CD4-positive, alpha-beta T cell treated with Interleukin-15 for 4 hours (primary cell): ENCODE measurements at regions not wholly inside any gene's neighbourhood (a gene's known extent, or its start where the extent isn't known, plus 50 kb on each side); places are given as distances from the start of the nearest gene placed in this dataset.

ENCODE experiments used
- DNase-seq: peaks from one replicate; pipeline ENCODE4 v3.0.0-alpha.2; 2020; ENCODE audit warnings: low spot score

DNA sequence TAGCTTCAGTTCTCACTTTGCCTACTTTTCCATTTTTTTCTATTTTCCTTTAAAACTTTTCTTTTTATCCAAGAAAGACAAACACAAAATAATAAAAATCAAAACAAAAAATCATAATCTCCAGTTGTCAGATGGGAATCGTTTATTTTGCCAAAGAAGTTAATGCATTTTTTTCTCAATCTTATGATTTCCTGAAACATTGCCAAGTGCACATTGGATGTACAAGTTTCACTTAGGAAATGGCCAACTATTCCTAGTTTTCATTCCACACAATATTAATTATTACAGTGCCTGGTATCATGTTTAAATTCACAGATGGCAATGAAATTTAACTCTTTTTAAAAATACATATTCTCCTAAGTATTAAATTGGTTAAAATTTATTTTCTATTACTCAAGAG lies 1050.5 kb downstream of the TTLL7 start:
- no peak for DNase-seq

GRCh38 chr1:82947278-82947677 lies 1051.7 kb downstream of the TTLL7 start:
- DNase-seq, result no peak

DNA sequence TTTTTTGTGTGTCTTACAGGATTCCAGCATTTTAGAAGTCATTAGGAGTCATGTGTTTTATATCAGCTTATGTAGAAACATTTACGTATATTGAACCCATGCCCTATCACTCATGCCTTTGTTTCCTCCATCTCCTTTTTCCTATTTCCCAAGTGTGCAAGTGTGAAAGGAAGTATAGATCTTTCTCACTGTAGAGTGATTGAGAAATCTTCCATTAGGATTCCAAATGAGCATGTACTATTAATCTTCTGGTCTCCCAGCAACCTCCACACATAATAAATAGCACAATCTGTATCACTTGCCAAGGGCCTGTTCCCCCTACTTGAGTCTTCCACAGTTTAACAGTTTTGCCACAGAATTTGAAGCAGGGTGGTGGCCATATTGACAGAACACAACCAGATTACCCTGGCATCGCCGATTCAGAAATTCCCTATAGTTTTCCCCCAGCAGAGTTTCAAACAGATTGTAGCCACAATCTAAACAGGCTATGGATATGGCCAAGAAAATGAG lies 1052.8 kb downstream of the TTLL7 start:
- DNase-seq, result no peak

GRCh38 chr1:82944822-82945221 lies 1054.1 kb downstream of the TTLL7 start:
- DNase-seq, result no peak

DNA sequence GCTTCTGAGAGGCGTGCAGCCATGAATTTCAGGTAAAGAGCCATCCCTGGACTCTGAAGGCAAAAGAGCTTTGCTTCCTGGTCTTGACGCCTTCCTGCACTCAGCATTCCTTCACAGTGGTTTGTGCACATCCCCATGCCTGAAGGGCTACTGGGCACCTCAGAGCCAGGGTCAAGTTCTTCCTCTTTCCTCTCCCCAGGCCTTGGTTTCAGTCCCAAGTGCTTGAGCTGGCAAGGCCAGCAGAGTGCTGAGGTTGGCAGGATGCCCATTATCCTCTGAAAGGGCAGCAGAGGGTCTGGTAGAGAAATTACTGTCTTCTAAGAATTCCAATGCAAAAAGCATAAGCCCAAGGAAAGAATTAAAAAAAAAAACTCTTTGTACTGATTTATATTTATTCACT lies 1064.9 kb downstream of the TTLL7 start:
- no peak for DNase-seq

GRCh38 chr1:82932727-82933126 lies 1066.2 kb downstream of the TTLL7 start:
- DNase-seq, result no peak

GRCh38 chr1:82932207-82932606 lies 1066.7 kb downstream of the TTLL7 start:
- no peak for DNase-seq

DNA sequence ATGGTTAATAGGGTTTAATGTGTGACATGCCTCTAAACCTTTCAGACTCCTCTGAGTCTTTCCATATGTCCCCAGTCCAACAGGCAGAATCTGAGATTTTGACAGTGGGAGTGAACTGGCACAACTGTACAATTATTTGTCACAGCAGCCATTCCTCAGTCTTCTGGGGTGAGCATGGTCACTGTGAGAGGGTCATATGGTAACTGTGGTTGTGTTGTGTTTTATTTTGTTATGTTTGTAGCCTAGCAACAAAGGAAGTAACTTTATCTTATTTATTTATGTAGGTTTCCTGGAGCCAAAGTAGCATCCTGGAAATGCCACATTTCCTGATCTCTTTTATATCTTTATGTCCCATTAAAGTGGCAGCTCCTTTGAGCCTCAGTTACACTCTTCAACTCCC lies 1067.9 kb downstream of the TTLL7 start:
- DNase-seq, result no peak

DNA sequence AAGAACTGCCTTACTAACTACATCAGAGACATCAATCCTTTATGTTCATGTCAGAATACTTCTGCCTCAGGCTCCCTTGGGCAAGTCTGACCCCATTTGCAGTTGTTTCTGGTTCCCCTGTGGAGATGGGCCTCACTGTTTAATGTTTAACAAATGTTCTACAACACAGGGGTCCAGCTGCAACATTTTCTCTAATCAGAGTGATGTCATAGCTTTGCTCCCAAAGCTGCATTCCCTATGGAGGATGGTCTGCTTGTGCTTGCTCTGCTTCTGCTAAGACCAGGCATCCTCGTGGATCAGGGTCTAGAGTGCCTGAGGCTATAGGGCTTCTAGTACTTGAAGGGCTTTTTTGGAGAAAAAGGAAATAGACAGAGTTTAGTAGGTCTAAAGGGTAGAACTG lies 1071.2 kb downstream of the TTLL7 start:
- no peak for DNase-seq

- no peak for DNase-seq
Observed at GRCh38 chr1:82924666-82925065, 1074.3 kb downstream of the TTLL7 start.

GRCh38 chr1:82923931-82924330 lies 1075.0 kb downstream of the TTLL7 start:
- DNase-seq, result no peak

GRCh38 chr1:82921759-82922158 lies 1077.2 kb downstream of the TTLL7 start:
- no peak for DNase-seq

DNA sequence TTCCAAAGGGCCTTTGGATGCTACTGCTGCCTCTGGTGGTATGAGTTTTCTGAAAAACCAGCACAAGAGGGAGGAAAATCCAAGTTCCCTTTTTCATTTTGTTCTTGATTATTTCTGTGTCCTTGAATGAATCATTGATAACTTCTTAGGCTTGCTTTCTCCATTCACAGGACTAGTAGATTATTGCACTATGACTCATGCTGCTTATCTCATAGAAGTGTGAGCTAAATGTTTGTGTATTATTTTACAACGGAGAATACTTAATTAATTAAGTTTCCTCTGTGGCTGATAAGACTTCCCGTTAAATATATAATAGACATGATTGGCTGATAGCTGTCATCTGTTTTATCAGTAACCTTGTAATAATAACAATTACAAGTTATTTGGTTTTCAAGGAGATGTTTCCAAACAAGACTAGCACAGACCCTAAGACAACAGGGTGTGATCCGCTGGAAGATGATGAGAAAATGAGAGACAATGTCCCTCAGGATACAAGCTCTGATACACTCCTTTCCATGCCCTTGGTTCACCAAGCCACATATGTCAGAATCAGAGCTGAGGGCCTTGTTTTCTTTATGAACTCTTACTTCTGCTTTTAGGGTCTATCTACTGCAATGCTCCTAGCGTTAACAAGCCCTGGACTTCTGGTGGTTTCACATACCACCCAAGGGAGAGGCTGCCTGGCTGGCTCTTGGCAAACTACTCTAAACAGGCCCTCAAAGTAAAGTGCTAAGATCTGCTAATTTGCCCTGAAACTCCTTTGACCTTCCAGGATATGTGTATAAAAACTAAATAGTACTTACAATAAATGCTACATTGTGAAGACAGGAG lies 1078.3 kb downstream of the TTLL7 start:
- no peak for DNase-seq

DNA sequence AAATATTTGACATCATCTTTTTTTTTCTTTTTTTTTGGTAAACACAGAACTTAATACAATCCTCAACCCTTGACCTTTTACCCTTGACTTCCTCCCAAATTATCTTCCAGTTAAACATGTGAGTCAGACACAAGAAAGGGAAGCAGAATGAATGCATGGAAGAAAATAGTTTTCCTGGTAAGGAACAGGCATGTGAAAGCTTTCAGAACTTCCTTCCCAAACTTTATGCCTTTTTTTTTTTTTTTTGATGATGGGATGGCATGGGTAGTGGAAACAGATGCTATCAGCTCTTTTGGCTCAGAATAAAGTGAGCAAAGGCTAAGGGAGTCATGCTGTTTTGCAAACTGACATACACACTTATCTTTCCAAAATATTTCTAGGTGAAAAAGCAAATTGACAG lies 1079.1 kb downstream of the TTLL7 start:
- no peak for DNase-seq

DNA sequence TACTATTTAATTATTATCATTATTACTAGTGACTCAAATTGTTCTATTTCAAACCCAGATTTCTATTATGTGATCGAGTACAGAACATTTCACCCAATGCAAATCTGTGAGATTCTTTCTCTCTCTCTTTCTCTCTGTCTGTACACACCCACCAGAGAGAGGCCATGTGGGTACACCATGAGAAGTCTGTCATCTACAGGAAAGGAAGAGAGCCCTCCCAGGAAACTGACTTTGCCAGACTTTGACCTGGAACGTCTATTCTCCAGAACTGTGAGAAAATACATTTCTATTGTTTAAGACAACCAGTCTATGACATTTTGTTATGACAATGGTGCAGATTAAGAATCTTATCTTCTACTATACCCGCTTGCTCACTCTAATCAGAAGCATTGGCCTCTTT lies 1091.6 kb downstream of the TTLL7 start:
- DNase-seq, result no peak

- DNase-seq, result no peak
Observed at GRCh38 chr1:82903626-82904025, 1095.3 kb downstream of the TTLL7 start.

GRCh38 chr1:82901561-82901960 lies 1097.4 kb downstream of the TTLL7 start:
- DNase-seq, result no peak

DNA sequence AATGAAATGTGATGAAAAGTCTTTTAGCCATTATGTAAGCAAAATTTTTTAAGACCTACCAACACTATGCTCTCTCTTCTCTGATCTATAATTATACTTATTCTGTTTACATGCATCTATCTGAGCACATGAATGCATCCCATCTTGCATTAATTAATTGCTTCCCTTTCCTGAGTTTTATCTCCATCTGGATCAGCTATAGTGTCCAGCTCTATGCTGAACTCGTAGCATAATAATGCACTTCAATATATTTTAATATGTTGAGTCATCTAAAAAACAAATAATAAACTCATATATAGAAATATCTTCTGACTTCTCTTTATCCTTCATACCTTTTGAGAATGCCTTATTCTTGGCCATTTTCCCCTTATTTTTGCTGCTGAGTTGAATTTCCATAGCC lies 1097.8 kb downstream of the TTLL7 start:
- DNase-seq, result no peak

DNA sequence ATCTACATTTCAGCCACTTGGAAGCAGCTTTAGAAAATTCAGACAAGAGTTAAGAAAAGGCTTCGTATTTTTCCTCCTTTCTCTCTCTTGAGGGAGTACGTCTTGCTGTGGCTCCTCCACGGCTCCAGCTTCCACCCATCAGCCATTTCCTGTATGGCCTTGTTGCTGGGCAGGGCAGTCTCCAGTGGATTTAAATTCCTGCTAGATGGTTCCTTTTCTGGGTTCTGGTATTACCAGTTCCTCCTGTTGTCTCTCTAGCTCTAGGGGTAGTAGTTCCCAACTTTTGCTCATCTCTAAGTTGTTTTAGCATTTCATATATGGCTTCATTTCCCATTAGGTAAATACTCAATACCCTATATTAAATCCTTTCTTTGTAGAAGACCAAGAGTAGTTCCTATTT lies 1098.3 kb downstream of the ADGRL2 start:
- no peak for DNase-seq

- DNase-seq, result no peak
Observed at GRCh38 chr1:82897549-82897948, 1096.8 kb downstream of the ADGRL2 start.

DNA sequence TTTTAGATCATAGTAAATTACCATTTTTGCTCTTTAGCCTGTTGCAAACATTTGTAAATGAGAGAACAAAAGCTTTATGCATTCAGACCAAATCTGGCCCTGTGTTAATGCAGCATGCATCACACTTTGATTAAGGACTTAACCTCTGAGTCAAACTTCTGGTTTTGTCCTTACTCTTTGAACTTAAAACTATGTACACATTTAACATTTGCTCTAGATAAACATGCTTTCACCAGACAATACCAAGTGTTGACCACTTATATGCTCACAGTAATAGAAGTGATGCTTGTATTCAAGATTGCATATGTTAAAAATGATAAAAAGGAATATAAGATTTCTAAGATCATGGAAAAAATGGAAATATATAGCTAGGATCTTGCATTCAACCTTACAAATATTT lies 1095.3 kb downstream of the ADGRL2 start:
- no peak for DNase-seq

GRCh38 chr1:82894635-82895034 lies 1093.9 kb downstream of the ADGRL2 start:
- no peak for DNase-seq

DNA sequence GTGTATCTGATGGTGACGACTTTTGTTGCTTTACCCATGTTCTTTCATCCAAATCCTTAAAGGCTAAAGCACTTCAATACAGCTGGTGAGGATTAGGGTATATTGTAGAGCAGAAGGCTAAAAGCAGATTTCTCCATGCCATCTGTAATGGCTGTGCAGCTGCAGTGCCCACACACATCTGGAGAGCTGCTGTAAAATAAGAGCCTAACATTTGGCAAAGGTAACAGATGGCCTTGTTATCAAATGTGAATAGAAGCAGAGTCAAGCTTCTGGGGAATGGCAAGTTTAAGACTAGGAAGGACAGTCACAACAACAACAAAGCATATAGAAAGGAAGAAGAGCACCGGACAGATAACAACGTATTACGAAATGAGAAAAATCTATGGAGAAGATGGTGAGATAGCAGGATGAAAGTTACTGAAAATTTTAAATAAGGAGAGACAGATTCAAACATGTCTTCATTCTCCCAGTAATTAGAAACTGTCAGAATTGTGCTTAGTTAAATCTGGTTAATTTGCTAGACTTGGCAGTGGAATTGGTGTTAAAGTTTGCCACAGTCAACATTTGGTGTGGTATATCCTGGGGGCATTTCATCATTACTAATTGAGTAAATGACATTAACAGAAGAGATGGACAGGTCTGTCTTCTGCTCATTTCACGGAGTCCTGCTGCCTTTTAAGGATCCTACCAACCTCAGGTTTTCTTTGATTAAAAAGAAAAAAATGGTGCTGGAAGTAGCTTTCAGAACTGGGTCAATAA lies 1093.2 kb downstream of the ADGRL2 start:
- DNase-seq, result no peak
